ENCODE measurements at regions not wholly inside any gene's neighbourhood (a gene's known extent, or its start where the extent isn't known, plus 50 kb on each side); places are given as distances from the start of the nearest gene placed in this dataset.

DNA sequence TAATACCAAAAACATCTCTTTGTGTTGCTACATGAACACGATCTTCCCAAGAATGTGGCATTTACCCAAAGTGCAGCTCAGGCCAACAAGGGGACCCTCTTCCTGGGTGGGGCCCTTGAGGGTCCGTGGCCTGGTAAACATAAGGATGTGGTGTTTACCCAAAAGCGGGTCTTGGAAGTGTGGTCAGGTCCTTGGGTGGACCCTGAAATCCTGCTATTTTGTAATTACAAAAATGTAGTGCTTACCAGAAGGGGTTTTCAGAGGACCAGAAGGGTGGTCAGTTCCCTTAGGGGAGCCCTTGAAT lies 87.8 kb upstream of the PRDM11 start:
- TF ChIP-seq, protein P1, sequence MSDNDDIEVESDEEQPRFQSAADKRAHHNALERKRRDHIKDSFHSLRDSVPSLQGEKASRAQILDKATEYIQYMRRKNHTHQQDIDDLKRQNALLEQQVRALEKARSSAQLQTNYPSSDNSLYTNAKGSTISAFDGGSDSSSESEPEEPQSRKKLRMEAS (IDR thresholded peaks at IDR 0.05; ENCODE audit: low read depth) = no peak
- TF ChIP-seq, protein P2, sequence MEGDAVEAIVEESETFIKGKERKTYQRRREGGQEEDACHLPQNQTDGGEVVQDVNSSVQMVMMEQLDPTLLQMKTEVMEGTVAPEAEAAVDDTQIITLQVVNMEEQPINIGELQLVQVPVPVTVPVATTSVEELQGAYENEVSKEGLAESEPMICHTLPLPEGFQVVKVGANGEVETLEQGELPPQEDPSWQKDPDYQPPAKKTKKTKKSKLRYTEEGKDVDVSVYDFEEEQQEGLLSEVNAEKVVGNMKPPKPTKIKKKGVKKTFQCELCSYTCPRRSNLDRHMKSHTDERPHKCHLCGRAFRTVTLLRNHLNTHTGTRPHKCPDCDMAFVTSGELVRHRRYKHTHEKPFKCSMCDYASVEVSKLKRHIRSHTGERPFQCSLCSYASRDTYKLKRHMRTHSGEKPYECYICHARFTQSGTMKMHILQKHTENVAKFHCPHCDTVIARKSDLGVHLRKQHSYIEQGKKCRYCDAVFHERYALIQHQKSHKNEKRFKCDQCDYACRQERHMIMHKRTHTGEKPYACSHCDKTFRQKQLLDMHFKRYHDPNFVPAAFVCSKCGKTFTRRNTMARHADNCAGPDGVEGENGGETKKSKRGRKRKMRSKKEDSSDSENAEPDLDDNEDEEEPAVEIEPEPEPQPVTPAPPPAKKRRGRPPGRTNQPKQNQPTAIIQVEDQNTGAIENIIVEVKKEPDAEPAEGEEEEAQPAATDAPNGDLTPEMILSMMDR (IDR thresholded peaks at IDR 0.05) = no peak
- no peak for TF ChIP-seq TAF1 (IDR thresholded peaks at IDR 0.05; ENCODE audit: borderline replicate concordance, low read depth, low read length)
- TF ChIP-seq EP300 (IDR thresholded peaks at IDR 0.05; ENCODE audit: borderline replicate concordance in 1 of 2, low read depth in 1 of 2, low read length in 1 of 2) = no peak
- TF ChIP-seq, protein P3, sequence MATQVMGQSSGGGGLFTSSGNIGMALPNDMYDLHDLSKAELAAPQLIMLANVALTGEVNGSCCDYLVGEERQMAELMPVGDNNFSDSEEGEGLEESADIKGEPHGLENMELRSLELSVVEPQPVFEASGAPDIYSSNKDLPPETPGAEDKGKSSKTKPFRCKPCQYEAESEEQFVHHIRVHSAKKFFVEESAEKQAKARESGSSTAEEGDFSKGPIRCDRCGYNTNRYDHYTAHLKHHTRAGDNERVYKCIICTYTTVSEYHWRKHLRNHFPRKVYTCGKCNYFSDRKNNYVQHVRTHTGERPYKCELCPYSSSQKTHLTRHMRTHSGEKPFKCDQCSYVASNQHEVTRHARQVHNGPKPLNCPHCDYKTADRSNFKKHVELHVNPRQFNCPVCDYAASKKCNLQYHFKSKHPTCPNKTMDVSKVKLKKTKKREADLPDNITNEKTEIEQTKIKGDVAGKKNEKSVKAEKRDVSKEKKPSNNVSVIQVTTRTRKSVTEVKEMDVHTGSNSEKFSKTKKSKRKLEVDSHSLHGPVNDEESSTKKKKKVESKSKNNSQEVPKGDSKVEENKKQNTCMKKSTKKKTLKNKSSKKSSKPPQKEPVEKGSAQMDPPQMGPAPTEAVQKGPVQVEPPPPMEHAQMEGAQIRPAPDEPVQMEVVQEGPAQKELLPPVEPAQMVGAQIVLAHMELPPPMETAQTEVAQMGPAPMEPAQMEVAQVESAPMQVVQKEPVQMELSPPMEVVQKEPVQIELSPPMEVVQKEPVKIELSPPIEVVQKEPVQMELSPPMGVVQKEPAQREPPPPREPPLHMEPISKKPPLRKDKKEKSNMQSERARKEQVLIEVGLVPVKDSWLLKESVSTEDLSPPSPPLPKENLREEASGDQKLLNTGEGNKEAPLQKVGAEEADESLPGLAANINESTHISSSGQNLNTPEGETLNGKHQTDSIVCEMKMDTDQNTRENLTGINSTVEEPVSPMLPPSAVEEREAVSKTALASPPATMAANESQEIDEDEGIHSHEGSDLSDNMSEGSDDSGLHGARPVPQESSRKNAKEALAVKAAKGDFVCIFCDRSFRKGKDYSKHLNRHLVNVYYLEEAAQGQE (IDR thresholded peaks at IDR 0.05; ENCODE audit: low read depth, low read length) = no peak
- TF ChIP-seq RFX5 (IDR thresholded peaks at IDR 0.05; ENCODE audit: low read length) = no peak
- no peak for TF ChIP-seq POLR2AphosphoS5 (IDR thresholded peaks at IDR 0.05; ENCODE audit: low read depth, low read length)

Data from SK-N-SH (cell line).